ENCODE measurements at regions not wholly inside any gene's neighbourhood (a gene's known extent, or its start where the extent isn't known, plus 50 kb on each side); places are given as distances from the start of the nearest gene placed in this dataset.

GRCh38 chr9:86735772-86736458 is 211.4 kb downstream of the GAS1 start:
- Histone ChIP-seq H3K27me3 (ENCODE audit: control insufficient read depth in 1 of 2, insufficient read depth in 2 of 2, low read length in 2 of 2) (0 out of 5 replicates have a peak, but pooled peaks cover 0 to 1% of the 10 kb centered on the region in 2 experiments), H3K79me2 (ENCODE audit: insufficient read depth, low read length) (no peaks in the 10 kb centered on the region), H3K4me3 (replicated peaks in 1 of 3; ENCODE audit: insufficient read depth in 1 of 3, low read depth in 2 of 3, low read length in 3 of 3) (no peak overlapping the region), H3K4me2 (ENCODE audit: low read depth, low read length) (no peak overlapping the region), H3K27ac (ENCODE audit: extremely low read length, insufficient read depth, low read length) (no peak overlapping the region), H3K36me3 (replicated peaks in 1 of 2; ENCODE audit: control insufficient read depth in 1 of 2, insufficient read depth in 2 of 2, low read length in 2 of 2) (no peaks in the 10 kb centered on the region), H2AFZ (ENCODE audit: low read length) (no peak overlapping the region), H3K4me1 (ENCODE audit: insufficient read depth, low read length) (no peaks in the 10 kb centered on the region), H3K9ac (ENCODE audit: insufficient read depth, low read depth, low read length) (no peak overlapping the region), H3K9me3 (ENCODE audit: low read length) (no peaks in the 10 kb centered on the region), H4K20me1 (ENCODE audit: insufficient read depth, low read length) (no peaks in the 10 kb centered on the region)
- intact Hi-C loops (cut with micrococcal nuclease; ENCODE audit: unreplicated experiment) (no loop called here), in situ Hi-C loops (cut with HindIII; ENCODE audit: extremely low pct_ligation_motif_present, low pct_unique_long_range_greater_than_20kb) (no loop called here)
- no TSS peak for BruUV-seq (replicated peaks)
- 24% methylated on average over 6 of the region's 6 CpGs for WGBS (ENCODE audit: low lambda C conversion rate)
- POLR2A ChIA-PET, result no interaction called here
- CTCF ChIA-PET (ENCODE audit: low intra/inter-chr PET ratio, low total read pairs), result no interaction called here
- ATAC-seq (no peak), FAIRE-seq (no peak), DNase-seq (ENCODE audit: low spot score) (no peak)
- TF ChIP-seq BHLHE40 (IDR thresholded peaks at IDR 0.05; ENCODE audit: low read length) (no peak), ZNF543 (CRISPR knock-in tag; IDR thresholded peaks at IDR 0.05) (no peak), ZNF275 (CRISPR knock-in tag; IDR thresholded peaks at IDR 0.05; ENCODE audit: borderline replicate concordance) (no peak), MEIS2 (CRISPR knock-in tag; IDR thresholded peaks at IDR 0.05) (no peak), POGZ (CRISPR knock-in tag; IDR thresholded peaks at IDR 0.05) (no peak), GFI1 (CRISPR knock-in tag; IDR thresholded peaks at IDR 0.05; ENCODE audit: borderline replicate concordance) (no peak), ZNF766 (CRISPR knock-in tag; IDR thresholded peaks at IDR 0.05; ENCODE audit: borderline replicate concordance) (no peak), ZNF205 (CRISPR knock-in tag; IDR thresholded peaks at IDR 0.05) (no peak), ZNF296 (CRISPR knock-in tag; conservative IDR thresholded peaks at IDR 0.05) (no peak)

All from HepG2 (cell line).